Activated B cell treated with CpG ODN at 0.5 μM for 24 hours (primary cell): ENCODE measurements at regions not wholly inside any gene's neighbourhood (a gene's known extent, or its start where the extent isn't known, plus 50 kb on each side); places are given as distances from the start of the nearest gene placed in this dataset.

Experiments used
- ATAC-seq: fragments of 200-7000 bp; cut with Tn5 transposase; one replicate; pipeline ENCODE4 v1.10.0; 2021; ENCODE audit warnings: low read depth, mild to moderate bottlenecking, moderate library complexity
- CTCF ChIA-PET: fragments of 350-600 bp; sonication (Branson Sonifier 250); formaldehyde crosslinking; loops from one replicate; lab custom pipeline; 2021; ENCODE audit warnings: antibody characterized with exemption; lab: Charles Lee
- POLR2A ChIA-PET: fragments of 350-600 bp; sonication (Branson Sonifier 250); formaldehyde crosslinking; loops from one replicate; lab custom pipeline; 2021; ENCODE audit warnings: antibody characterized with exemption; lab: Charles Lee
- DNase-seq: peaks from one replicate; pipeline ENCODE4 v3.0.0; 2022
- H3K27ac Mint-ChIP-seq: one replicate; pipeline ENCODE4 v1.8.0; 2020; ENCODE audit warnings: mixed read lengths
- H3K27me3 Mint-ChIP-seq: one replicate; pipeline ENCODE4 v1.8.0; 2021; ENCODE audit warnings: mixed read lengths
- H3K36me3 Mint-ChIP-seq: one replicate; pipeline ENCODE4 v1.8.0; 2021; ENCODE audit warnings: low read depth, mixed read lengths
- H3K4me1 Mint-ChIP-seq: one replicate; pipeline ENCODE4 v1.8.0; 2021; ENCODE audit warnings: mixed read lengths
- H3K4me3 Mint-ChIP-seq: one replicate; pipeline ENCODE4 v1.8.0; 2020; ENCODE audit warnings: mild to moderate bottlenecking, mixed read lengths
- H3K9me3 Mint-ChIP-seq: one replicate; pipeline ENCODE4 v1.8.0; 2020; ENCODE audit warnings: mixed read lengths
- intact Hi-C: fragments of 100-400 bp; cut with micrococcal nuclease; formaldehyde crosslinking; loops from one replicate; pipeline ENCODE4 v1.15.1; 2024
- TF ChIP-seq, protein P1 (sequence below): fragments of 200-600 bp; IDR thresholded peaks from one replicate; pipeline ENCODE4 v1.8.0; 2022; ENCODE audit warnings: antibody characterized with exemption, mild to moderate bottlenecking

DNA sequence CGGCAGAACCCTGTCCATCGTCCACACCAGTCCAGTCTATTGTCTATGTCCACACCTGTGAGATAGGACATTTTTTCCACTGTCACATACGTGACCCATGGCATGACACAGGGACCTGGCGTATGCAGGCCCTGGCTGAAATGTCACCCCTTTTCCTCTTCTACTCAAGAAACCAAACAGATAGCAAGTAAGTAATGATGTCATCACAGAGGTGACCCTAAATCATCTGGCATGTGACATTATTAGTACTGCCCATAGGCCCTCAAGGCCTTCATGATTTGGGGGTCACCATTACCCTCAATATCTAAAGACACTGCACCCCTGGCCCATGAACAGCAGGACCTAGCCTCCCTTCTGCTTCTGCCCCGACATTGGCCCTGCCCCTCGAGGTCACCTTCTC lies 88.3 kb downstream of the LHX2 start:
- ATAC-seq, result no peak
- TF ChIP-seq, protein P1, sequence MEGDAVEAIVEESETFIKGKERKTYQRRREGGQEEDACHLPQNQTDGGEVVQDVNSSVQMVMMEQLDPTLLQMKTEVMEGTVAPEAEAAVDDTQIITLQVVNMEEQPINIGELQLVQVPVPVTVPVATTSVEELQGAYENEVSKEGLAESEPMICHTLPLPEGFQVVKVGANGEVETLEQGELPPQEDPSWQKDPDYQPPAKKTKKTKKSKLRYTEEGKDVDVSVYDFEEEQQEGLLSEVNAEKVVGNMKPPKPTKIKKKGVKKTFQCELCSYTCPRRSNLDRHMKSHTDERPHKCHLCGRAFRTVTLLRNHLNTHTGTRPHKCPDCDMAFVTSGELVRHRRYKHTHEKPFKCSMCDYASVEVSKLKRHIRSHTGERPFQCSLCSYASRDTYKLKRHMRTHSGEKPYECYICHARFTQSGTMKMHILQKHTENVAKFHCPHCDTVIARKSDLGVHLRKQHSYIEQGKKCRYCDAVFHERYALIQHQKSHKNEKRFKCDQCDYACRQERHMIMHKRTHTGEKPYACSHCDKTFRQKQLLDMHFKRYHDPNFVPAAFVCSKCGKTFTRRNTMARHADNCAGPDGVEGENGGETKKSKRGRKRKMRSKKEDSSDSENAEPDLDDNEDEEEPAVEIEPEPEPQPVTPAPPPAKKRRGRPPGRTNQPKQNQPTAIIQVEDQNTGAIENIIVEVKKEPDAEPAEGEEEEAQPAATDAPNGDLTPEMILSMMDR, result no peak
- Mint-ChIP-seq H3K4me1 (peaks cover 13% of the 10 kb centered on the region), H3K4me3 (no peak overlapping the region), H3K27ac (no peak overlapping the region), H3K36me3 (no peaks in the 10 kb centered on the region), H3K27me3 (peaks cover 25% of the 10 kb centered on the region), H3K9me3 (no peaks in the 10 kb centered on the region)
- intact Hi-C loops, result no loop called here
- ChIA-PET CTCF (no interaction called here), POLR2A (no interaction called here)
- DNase-seq, result no peak

DNA sequence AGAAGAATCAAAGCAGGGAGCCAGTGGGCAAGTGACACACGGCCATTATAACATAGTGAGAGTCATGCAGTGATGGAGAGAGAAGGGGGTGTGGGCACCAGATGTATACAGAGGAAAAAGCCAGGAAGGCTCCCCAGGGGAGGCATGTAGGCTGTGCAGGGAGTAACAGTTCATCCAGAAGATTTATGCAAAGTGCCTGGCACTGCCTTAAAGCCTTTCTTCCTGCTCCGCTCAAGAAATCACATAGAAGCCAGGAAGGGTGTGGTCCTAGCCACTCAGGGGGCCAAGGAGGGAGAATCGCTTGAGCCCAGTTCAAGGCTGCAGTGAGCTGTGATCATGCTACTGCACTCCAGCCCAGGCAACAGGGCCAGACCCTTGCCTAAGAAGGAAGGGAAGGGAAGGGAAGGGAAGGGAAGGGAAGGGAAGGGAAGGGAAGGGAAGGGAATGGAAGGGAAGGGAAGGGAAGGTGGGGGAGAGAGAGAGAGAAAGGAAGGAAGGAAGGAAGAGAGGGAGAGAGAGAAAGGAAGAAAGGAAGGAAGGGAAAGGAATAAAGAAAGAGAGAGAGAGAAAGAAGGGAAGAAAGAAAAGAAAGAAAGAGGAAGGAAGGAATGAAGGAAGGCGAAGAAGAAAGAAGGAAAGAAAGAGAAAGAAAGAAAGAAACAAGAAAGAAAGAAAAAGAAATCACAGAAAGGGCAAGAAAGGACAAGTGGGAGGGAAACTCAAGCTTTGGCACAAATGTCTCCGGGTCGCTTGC lies 89.8 kb downstream of the LHX2 start:
- TF ChIP-seq, protein P1, result no peak
- peaks cover 16% of the 10 kb centered on the region for H3K4me1 Mint-ChIP-seq
- H3K27ac Mint-ChIP-seq, result no peak overlapping the region
- H3K27me3 Mint-ChIP-seq, result peaks cover 22% of the 10 kb centered on the region
- DNase-seq, result no peak
- ChIA-PET CTCF (no interaction called here), POLR2A (no interaction called here)
- no peaks in the 10 kb centered on the region for H3K36me3 Mint-ChIP-seq
- ATAC-seq, result no peak
- no peaks in the 10 kb centered on the region for H3K9me3 Mint-ChIP-seq
- H3K4me3 Mint-ChIP-seq, result no peak overlapping the region
- intact Hi-C loops, result no loop called here

DNA sequence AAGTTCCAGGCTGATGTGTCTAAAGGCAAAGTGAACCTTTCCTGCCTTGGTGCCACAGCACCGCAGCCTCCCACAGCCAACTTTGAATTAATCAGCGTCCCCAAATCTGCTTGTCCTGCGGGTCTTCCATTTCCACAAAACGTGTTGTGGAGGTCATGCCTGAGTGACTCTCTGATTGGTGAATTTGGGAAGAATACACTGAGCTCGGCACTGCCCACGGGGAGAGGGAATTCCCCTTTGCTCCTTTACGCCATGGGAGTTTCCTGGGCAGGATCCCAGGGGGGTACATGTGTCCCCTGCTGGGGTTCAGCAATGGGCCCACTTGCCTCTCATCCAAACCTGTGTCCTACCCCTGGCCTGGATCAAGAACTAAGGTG lies 90.4 kb downstream of the LHX2 start:
- CTCF ChIA-PET, result no interaction called here
- ATAC-seq (no peak), DNase-seq (no peak)
- intact Hi-C loops, result no loop called here
- Mint-ChIP-seq H3K27me3 (peaks cover 22% of the 10 kb centered on the region), H3K4me3 (no peak overlapping the region), H3K4me1 (peaks cover 16% of the 10 kb centered on the region), H3K27ac (no peak overlapping the region), H3K36me3 (no peaks in the 10 kb centered on the region), H3K9me3 (no peaks in the 10 kb centered on the region)
- TF ChIP-seq, protein P1, result no peak
- POLR2A ChIA-PET, result no interaction called here

DNA sequence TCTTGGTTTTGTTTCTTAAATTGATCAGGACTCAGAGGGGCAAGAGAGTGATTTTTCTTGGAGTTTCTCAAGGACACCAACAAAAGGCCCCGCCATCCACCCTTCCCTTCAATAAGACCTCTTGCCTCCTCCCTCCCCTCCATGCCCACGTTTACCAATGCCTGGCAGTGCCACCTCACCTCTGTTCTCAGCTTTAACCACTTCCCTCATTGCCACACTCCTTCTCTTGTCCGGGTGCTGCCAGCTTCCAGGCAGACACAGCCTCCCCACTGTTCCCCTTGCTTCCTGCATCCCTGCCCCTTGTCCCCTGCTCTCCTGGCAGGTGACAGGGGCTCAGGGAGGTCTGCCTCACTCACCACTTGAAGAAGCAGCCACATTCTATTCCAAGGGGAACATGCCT lies 90.8 kb downstream of the LHX2 start:
- Mint-ChIP-seq H3K4me1 (peaks cover 16% of the 10 kb centered on the region), H3K27me3 (peaks cover 22% of the 10 kb centered on the region), H3K36me3 (no peaks in the 10 kb centered on the region), H3K9me3 (no peaks in the 10 kb centered on the region), H3K4me3 (no peak overlapping the region), H3K27ac (no peak overlapping the region)
- intact Hi-C loops, result no loop called here
- ChIA-PET POLR2A (no interaction called here), CTCF (no interaction called here)
- DNase-seq (no peak), ATAC-seq (no peak)
- TF ChIP-seq, protein P1, result no peak

DNA sequence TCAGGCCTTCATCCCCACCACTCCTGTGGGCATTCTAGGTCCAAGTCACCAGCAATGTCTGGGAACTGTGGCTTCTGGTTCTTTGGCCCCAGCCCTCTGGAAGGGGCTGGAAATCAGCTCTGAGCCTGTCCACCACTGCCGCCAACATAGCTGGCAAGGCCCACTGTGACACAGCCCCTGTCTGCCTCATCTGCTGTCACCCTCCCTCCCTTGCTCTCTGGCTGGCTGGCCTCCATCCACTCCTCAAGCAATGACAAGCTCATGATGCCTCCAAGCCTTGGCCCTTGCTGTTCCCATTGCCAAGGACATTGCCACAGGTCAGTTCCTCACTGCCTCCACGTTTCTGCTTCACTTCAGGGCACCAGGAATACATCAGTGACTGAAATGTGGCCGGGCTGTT lies 93.7 kb downstream of the LHX2 start:
- H3K27ac Mint-ChIP-seq, result no peak overlapping the region
- ChIA-PET POLR2A (interaction anchor here (0.5 kb wide), 1 partner anchor 54 kb away, joined by 4 read pairs; no protein-coding TSS in a partner anchor), CTCF (interaction anchor here (1.0 kb wide), 1 partner anchor 22 kb away, joined by 3 read pairs; no protein-coding TSS in a partner anchor)
- peaks cover 16% of the 10 kb centered on the region for H3K4me1 Mint-ChIP-seq
- no peak for DNase-seq
- intact Hi-C loops, result no loop called here
- no peaks in the 10 kb centered on the region for H3K36me3 Mint-ChIP-seq
- ATAC-seq, result no peak
- H3K4me3 Mint-ChIP-seq, result no peak overlapping the region
- H3K27me3 Mint-ChIP-seq, result peaks cover 10% of the 10 kb centered on the region
- TF ChIP-seq, protein P1, result no peak
- H3K9me3 Mint-ChIP-seq, result no peaks in the 10 kb centered on the region
